NCI-H1092 (cell line): ENCODE measurements at regions not wholly inside any gene's neighbourhood (a gene's known extent, or its start where the extent isn't known, plus 50 kb on each side); places are given as distances from the start of the nearest gene placed in this dataset.

Experiments
- DNase-seq: peaks from one replicate; lab custom pipeline; 2025; lab: John Stamatoyannopoulos, UW

GRCh38 chrX:39832211-39832610 lies 265.5 kb downstream of the BCOR start:
- DNase-seq = no peak

GRCh38 chrX:39834600-39834999 lies 263.2 kb downstream of the BCOR start:
- DNase-seq = no peak

GRCh38 chrX:39835241-39835640 lies 262.5 kb downstream of the BCOR start:
- no peak for DNase-seq

GRCh38 chrX:39835776-39836175 lies 262.0 kb downstream of the BCOR start:
- DNase-seq = no peak

- no peak for DNase-seq
These were observed 260.8 kb downstream of the BCOR start for GRCh38 chrX:39836802-39837420.

- DNase-seq = no peak
These were observed 260.1 kb downstream of the BCOR start for GRCh38 chrX:39837688-39838087.

- DNase-seq = no peak
These were observed 258.4 kb downstream of the BCOR start for GRCh38 chrX:39839371-39839770.

- peak; percentile 46 for DNase-seq
These were observed 257.6 kb downstream of the BCOR start for GRCh38 chrX:39840133-39840532.

GRCh38 chrX:39840581-39841093 lies 257.1 kb downstream of the BCOR start:
- DNase-seq = no peak

GRCh38 chrX:39841604-39842003 lies 256.2 kb downstream of the BCOR start:
- no peak for DNase-seq

- DNase-seq = no peak
These were observed 255.3 kb downstream of the BCOR start for GRCh38 chrX:39842281-39842973.

- no peak for DNase-seq
These were observed 254.4 kb downstream of the BCOR start for GRCh38 chrX:39843318-39843717.

- DNase-seq = no peak
These were observed 252.5 kb downstream of the BCOR start for GRCh38 chrX:39845233-39845632.

- no peak for DNase-seq
These were observed 251.3 kb downstream of the BCOR start for GRCh38 chrX:39846460-39846859.

GRCh38 chrX:39848243-39848642 lies 249.5 kb downstream of the BCOR start:
- DNase-seq = no peak

- no peak for DNase-seq
These were observed 248.9 kb downstream of the BCOR start for GRCh38 chrX:39848900-39849299.

GRCh38 chrX:39850209-39850608 lies 247.5 kb downstream of the BCOR start:
- no peak for DNase-seq

GRCh38 chrX:39850630-39851152 lies 247.1 kb downstream of the BCOR start:
- no peak for DNase-seq

- DNase-seq = no peak
These were observed 245.9 kb downstream of the BCOR start for GRCh38 chrX:39851745-39852455.

GRCh38 chrX:39852491-39852890 lies 245.3 kb downstream of the BCOR start:
- no peak for DNase-seq

GRCh38 chrX:39853417-39854030 lies 244.2 kb downstream of the BCOR start:
- DNase-seq = no peak
